CD14-positive monocyte (primary cell): ENCODE measurements at regions not wholly inside any gene's neighbourhood (a gene's known extent, or its start where the extent isn't known, plus 50 kb on each side); places are given as distances from the start of the nearest gene placed in this dataset.

Experiments
- DNase-seq, 3 donors: peaks; one replicate each; pipeline ENCODE4 v3.0.0-alpha.2; 2011 to 2022
- H2AFZ ChIP-seq: 2 replicates; pipeline ENCODE4 v1.6.0; 2012; ENCODE audit warnings: mild to moderate bottlenecking, low read depth, low read length, inconsistent platforms; ENCODE audit not compliant: insufficient read depth, poor library complexity, severe bottlenecking
- H3K27ac ChIP-seq, 2 donors: 1 replicate in 1 of 2; 2 replicates in 1 of 2; pipeline ENCODE4 v1.5.1; 2012 to 2013; ENCODE audit warnings: low read length in 2 of 2, control low read depth in 1 of 2, inconsistent platforms in 1 of 2, low read depth in 1 of 2, mild to moderate bottlenecking in 1 of 2
- H3K27me3 ChIP-seq, 2 donors: one replicate each; pipeline versions ENCODE4 v1.6.0 to v1.6.1; 2011 to 2013; ENCODE audit warnings: low read length in 2 of 2; ENCODE audit not compliant: control insufficient read depth in 2 of 2, insufficient read depth in 2 of 2
- H3K36me3 ChIP-seq, 2 donors: replicated peaks in 1 of 2; 1 replicate in 1 of 2; 2 replicates in 1 of 2; pipeline versions ENCODE4 v1.5.1 to v1.6.1; 2012 to 2013; ENCODE audit warnings: low read length in 2 of 2, control low read depth in 1 of 2, inconsistent platforms in 1 of 2, mild to moderate bottlenecking in 1 of 2; ENCODE audit not compliant: insufficient read depth in 2 of 2, control insufficient read depth in 1 of 2
- H3K4me1 ChIP-seq, 2 donors: 1 replicate in 1 of 2; 2 replicates in 1 of 2; pipeline versions ENCODE4 v1.5.1 to v1.6.1; 2012 to 2013; ENCODE audit warnings: low read length in 2 of 2, control low read depth in 1 of 2, inconsistent platforms in 1 of 2, mild to moderate bottlenecking in 1 of 2, moderate library complexity in 1 of 2; ENCODE audit not compliant: insufficient read depth in 2 of 2, control insufficient read depth in 1 of 2
- H3K4me2 ChIP-seq: replicated peaks from 2 replicates; pipeline ENCODE3; 2012; ENCODE audit warnings: low read length, moderate library complexity, mild to moderate bottlenecking; ENCODE audit not compliant: poor library complexity, severe bottlenecking; ENCODE audit errors: extremely low read depth
- H3K4me3 ChIP-seq, 3 experiments: fragments of 200-600 bp in 1 of 3; sonication (generic) in 1 of 3; replicated peaks in 1 of 3; 1 replicate in 2 of 3; 2 replicates in 1 of 3; pipeline ENCODE4 v1.5.1; 2011 to 2013; ENCODE audit warnings: low read length in 3 of 3, mild to moderate bottlenecking in 3 of 3, control low read depth in 2 of 3, low read depth in 2 of 3, inconsistent platforms in 1 of 3, moderate library complexity in 1 of 3
- H3K79me2 ChIP-seq: 2 replicates; pipeline ENCODE4 v1.6.0; 2012; ENCODE audit warnings: mild to moderate bottlenecking, control low read depth, inconsistent platforms, low read length, moderate library complexity; ENCODE audit not compliant: insufficient read depth
- H3K9ac ChIP-seq: 2 replicates; pipeline ENCODE4 v1.6.0; 2017; ENCODE audit warnings: low read length, mild to moderate bottlenecking; ENCODE audit not compliant: insufficient read depth, poor library complexity, severe bottlenecking
- H3K9me3 ChIP-seq, 2 donors: replicated peaks in 1 of 2; 1 replicate in 1 of 2; 2 replicates in 1 of 2; pipeline versions ENCODE4 v1.5.1 to v1.6.1; 2012 to 2013; ENCODE audit warnings: low read length in 2 of 2, control low read depth in 1 of 2; ENCODE audit not compliant: control insufficient read depth in 1 of 2, insufficient read depth in 1 of 2
- H4K20me1 ChIP-seq: 2 replicates; pipeline ENCODE4 v1.6.0; 2012; ENCODE audit warnings: mild to moderate bottlenecking, low read length, control low read depth, moderate library complexity; ENCODE audit not compliant: insufficient read depth
- H3K27ac Mint-ChIP-seq, 7 donors: one replicate each; pipeline ENCODE4 v1.8.0; 2020; ENCODE audit warnings: mild to moderate bottlenecking in 7 of 7, mixed read lengths in 7 of 7, moderate library complexity in 6 of 7, inconsistent platforms in 2 of 7
- H3K27me3 Mint-ChIP-seq, 3 donors: one replicate each; pipeline ENCODE4 v1.8.0; 2021 to 2022; ENCODE audit warnings: low read depth in 3 of 3, mild to moderate bottlenecking in 3 of 3, mixed read lengths in 3 of 3, moderate library complexity in 3 of 3, inconsistent platforms in 1 of 3
- H3K36me3 Mint-ChIP-seq, 2 donors: one replicate each; pipeline ENCODE4 v1.8.0; 2020; ENCODE audit warnings: mixed read lengths in 2 of 2, inconsistent platforms in 1 of 2, mild to moderate bottlenecking in 1 of 2
- H3K4me1 Mint-ChIP-seq: one replicate; pipeline ENCODE4 v1.8.0; 2020; ENCODE audit warnings: mild to moderate bottlenecking, mixed read lengths
- H3K4me3 Mint-ChIP-seq, 2 donors: one replicate each; pipeline ENCODE4 v1.8.0; 2020; ENCODE audit warnings: mild to moderate bottlenecking in 2 of 2, mixed read lengths in 2 of 2, moderate library complexity in 1 of 2
- H3K9me3 Mint-ChIP-seq, 7 donors: one replicate each; pipeline ENCODE4 v1.8.0; 2020 to 2022; ENCODE audit warnings: mixed read lengths in 7 of 7, mild to moderate bottlenecking in 6 of 7, moderate library complexity in 6 of 7, inconsistent platforms in 2 of 7
- CTCF ChIP-seq: fragments of 200-600 bp; IDR thresholded peaks from one replicate; pipeline ENCODE4 v1.8.0; 2022; ENCODE audit warnings: antibody characterized with exemption, mild to moderate bottlenecking
- WGBS: methylation state at CpG from one replicate; pipeline ENCODE4 v1.1.5; 2013; ENCODE audit warnings: missing lambda C conversion rate; ENCODE audit not compliant: insufficient coverage; 5-methylcytosine and 5-hydroxymethylcytosine counted together
- intact Hi-C, 2 donors: fragments of 100-400 bp; cut with micrococcal nuclease; formaldehyde crosslinking; loops; one replicate each; pipeline versions ENCODE4 v1.15.0 to v1.15.1; 2023

- H3K36me3 Mint-ChIP-seq, result no peaks in the 10 kb centered on the region
- no peak for TF ChIP-seq CTCF
- peaks cover 27 to 73% (median 31%) of the 10 kb centered on the region in 3 donors for H3K27me3 Mint-ChIP-seq
- H3K9me3 Mint-ChIP-seq, result peaks cover 0 to 8% (median 3%) of the 10 kb centered on the region in 7 donors
- Histone ChIP-seq H3K9me3 (no peaks in the 10 kb centered on the region), H4K20me1 (no peaks in the 10 kb centered on the region), H3K4me2 (no peak overlapping the region), H3K4me3 (no peak overlapping the region), H3K36me3 (no peaks in the 10 kb centered on the region), H3K9ac (no peak overlapping the region), H3K27me3 (peaks cover 0 to 26% of the 10 kb centered on the region in 2 donors), H3K27ac (no peak overlapping the region), H3K79me2 (no peaks in the 10 kb centered on the region), H3K4me1 (no peaks in the 10 kb centered on the region), H2AFZ (no peak overlapping the region)
- no peak overlapping the region for H3K27ac Mint-ChIP-seq
- peak overlapping the region in 1 of 2 donors; percentile 31 for H3K4me3 Mint-ChIP-seq
- intact Hi-C loops, result no loop called here
- no peak for DNase-seq
- WGBS, result 35% methylated on average over 27 of the region's 31 CpGs
- H3K4me1 Mint-ChIP-seq, result no peaks in the 10 kb centered on the region
Measured at GRCh38 chr7:155405399-155406318, 52.3 kb upstream of the EN2 start.

- H3K27ac Mint-ChIP-seq, result no peak overlapping the region
- H4K20me1 ChIP-seq, result no peaks in the 10 kb centered on the region
- H2AFZ ChIP-seq, result no peak overlapping the region
- H3K79me2 ChIP-seq, result no peaks in the 10 kb centered on the region
- H3K9me3 Mint-ChIP-seq, result peaks cover 0 to 2% (median 0%) of the 10 kb centered on the region in 7 donors
- H3K27me3 Mint-ChIP-seq, result peaks cover 21 to 68% (median 27%) of the 10 kb centered on the region in 3 donors
- no peak overlapping the region for H3K9ac ChIP-seq
- H3K4me2 ChIP-seq, result no peak overlapping the region
- 89% methylated on average over 1 of the region's 2 CpGs for WGBS
- no peaks in the 10 kb centered on the region for H3K4me1 ChIP-seq
- no peak overlapping the region for H3K27ac ChIP-seq
- no peak for TF ChIP-seq CTCF
- peaks cover 0 to 22% of the 10 kb centered on the region in 2 donors for H3K27me3 ChIP-seq
- intact Hi-C loops, result no loop called here
- no peak overlapping the region for H3K4me3 Mint-ChIP-seq
- H3K4me1 Mint-ChIP-seq, result no peaks in the 10 kb centered on the region
- no peak for DNase-seq
- H3K9me3 ChIP-seq, result no peaks in the 10 kb centered on the region
- H3K36me3 ChIP-seq, result no peaks in the 10 kb centered on the region
- H3K4me3 ChIP-seq, result no peak overlapping the region
- H3K36me3 Mint-ChIP-seq, result no peaks in the 10 kb centered on the region
Measured at GRCh38 chr7:155407799-155408198, 50.1 kb upstream of the EN2 start.
